A549 (cell line): ENCODE measurements at regions not wholly inside any gene's neighbourhood (a gene's known extent, or its start where the extent isn't known, plus 50 kb on each side); places are given as distances from the start of the nearest gene placed in this dataset.

ENCODE experiments used
- ATAC-seq, 2 experiments: fragments of 200-7000 bp in 1 of 2; fragments of >200 bp in 1 of 2; cut with Nextera tagmentation in 1 of 2; cut with Tn5 transposase in 1 of 2; 3 replicates each; pipeline versions ENCODE4 v1.8.0 to v1.9.1; 2018 to 2020; ENCODE audit warnings: mild to moderate bottlenecking in 1 of 2, moderate library complexity in 1 of 2
- CTCF ChIA-PET: fragments of 300-600 bp; sonication (Branson Sonifier 250); formaldehyde crosslinking; extraction: SDS; loops from one replicate; lab custom pipeline; 2021; ENCODE audit warnings: antibody characterized with exemption, inconsistent platforms; lab: Yijun Ruan, JAX
- POLR2A ChIA-PET: fragments of 350-600 bp; formaldehyde crosslinking; extraction: SDS; loops from one replicate; lab custom pipeline; 2021; ENCODE audit warnings: antibody characterized with exemption, inconsistent platforms; lab: Yijun Ruan, JAX
- DNase-seq, 2 experiments: peaks; one replicate each; pipeline versions ENCODE4 v3.0.0 to v3.0.0-alpha.2; 2011 to 2016; ENCODE audit warnings: low read depth in 1 of 2, low spot score in 1 of 2
- FAIRE-seq: peaks from 2 replicates; lab custom pipeline; 2011; peaks lifted over from hg19 to GRCh38; lab: Jason Lieb, UNC
- H3K27ac ChIP-seq, 2 experiments: fragments of >200 bp; sonication (Bioruptor Twin); formaldehyde crosslinking; 3 replicates each; pipeline ENCODE4 v1.5.1; 2016 to 2017
- H3K4me1 ChIP-seq: fragments of >200 bp; sonication (Bioruptor Twin); formaldehyde crosslinking; 3 replicates; pipeline ENCODE4 v1.6.1; 2016
- H3K4me2 ChIP-seq: fragments of >200 bp; sonication (Bioruptor Twin); formaldehyde crosslinking; 3 replicates; pipeline ENCODE4 v1.6.1; 2016
- H3K4me3 ChIP-seq: fragments of >200 bp; sonication (Bioruptor Twin); formaldehyde crosslinking; 3 replicates; pipeline ENCODE4 v1.5.1; 2016
- H3K9me3 ChIP-seq: fragments of >200 bp; sonication (Bioruptor Twin); formaldehyde crosslinking; 3 replicates; pipeline ENCODE4 v1.6.1; 2016
- ATOH8 ChIP-seq: fragments of 250-450 bp; sonication (Bioruptor Pico); IDR thresholded peaks from 2 replicates; pipeline ENCODE4 v1.5.0; 2020; ENCODE audit warnings: low read depth, mild to moderate bottlenecking, moderate library complexity
- BCL3 ChIP-seq: fragments of >200 bp; sonication (Bioruptor Twin); formaldehyde crosslinking; IDR thresholded peaks from 3 replicates; pipeline ENCODE4 v1.6.1; 2016
- BHLHE40 ChIP-seq: IDR thresholded peaks from 2 replicates; pipeline ENCODE4 v1.6.1; 2012; ENCODE audit warnings: low read depth, low read length, inconsistent platforms
- CBX2 ChIP-seq: fragments of 200-600 bp; sonication (generic); IDR thresholded peaks from 2 replicates; pipeline ENCODE4 v1.6.1; 2016; ENCODE audit warnings: low read depth, mild to moderate bottlenecking, borderline replicate concordance
- CTCF ChIP-seq: fragments of >200 bp; sonication (Bioruptor Twin); formaldehyde crosslinking; IDR thresholded peaks from 3 replicates; pipeline ENCODE4 v1.5.1; 2016
- E2F6 ChIP-seq: IDR thresholded peaks from 2 replicates; pipeline ENCODE4 v1.6.1; 2012; ENCODE audit warnings: low read depth, borderline replicate concordance
- EHF ChIP-seq: fragments of 250-450 bp; sonication (Bioruptor Pico); IDR thresholded peaks from 2 replicates; pipeline ENCODE4 v1.5.0; 2020; ENCODE audit warnings: mild to moderate bottlenecking
- EHMT2 ChIP-seq: fragments of 200-600 bp; sonication (generic); IDR thresholded peaks from 2 replicates; pipeline ENCODE4 v1.6.1; 2016; ENCODE audit warnings: antibody characterized with exemption, low read depth, mild to moderate bottlenecking, moderate library complexity
- EP300 ChIP-seq, 2 experiments: fragments of >200 bp; sonication (Bioruptor Twin); formaldehyde crosslinking; IDR thresholded peaks; 2 replicates in 1 of 2; 3 replicates in 1 of 2; pipeline ENCODE4 v1.6.1; 2016 to 2017
- ESRRA ChIP-seq: fragments of 150-350 bp; IDR thresholded peaks from 2 replicates; pipeline ENCODE4 v1.6.1; 2014; ENCODE audit warnings: mild to moderate bottlenecking, low read length, borderline replicate concordance
- FOSB ChIP-seq: fragments of 250-450 bp; sonication (Bioruptor Pico); IDR thresholded peaks from 2 replicates; pipeline ENCODE4 v1.5.0; 2020; ENCODE audit warnings: mild to moderate bottlenecking, moderate library complexity
- FOSL2 ChIP-seq, 2 experiments: fragments of 450-650 bp in 1 of 2; fragments of >200 bp in 1 of 2; sonication (Bioruptor Twin) in 1 of 2; formaldehyde crosslinking; IDR thresholded peaks; 2 replicates each; pipeline versions ENCODE4 v1.5.0 to v1.6.1; 2016 to 2020; ENCODE audit warnings: mild to moderate bottlenecking in 1 of 2, moderate library complexity in 1 of 2
- GATA3 ChIP-seq: IDR thresholded peaks from 2 replicates; pipeline ENCODE4 v1.6.1; 2012; ENCODE audit warnings: borderline replicate concordance
- HDAC2 ChIP-seq: fragments of 200-600 bp; sonication (generic); IDR thresholded peaks from 2 replicates; pipeline ENCODE4 v1.6.1; 2016
- HES2 ChIP-seq: fragments of >200 bp; sonication (Bioruptor Twin); formaldehyde crosslinking; IDR thresholded peaks from 2 replicates; pipeline ENCODE4 v1.6.1; 2016
- HEYL ChIP-seq: fragments of 250-450 bp; sonication (Bioruptor Pico); IDR thresholded peaks from 2 replicates; pipeline ENCODE4 v1.8.0; 2021; ENCODE audit warnings: mild to moderate bottlenecking, moderate library complexity
- HMGXB4 ChIP-seq: fragments of 250-450 bp; sonication (Bioruptor Pico); IDR thresholded peaks from 2 replicates; pipeline ENCODE4 v1.5.0; 2021; ENCODE audit warnings: mild to moderate bottlenecking, moderate library complexity, borderline replicate concordance
- HOXA7 ChIP-seq: fragments of 250-450 bp; sonication (Bioruptor Pico); IDR thresholded peaks from 2 replicates; pipeline ENCODE4 v1.5.0; 2020; ENCODE audit warnings: mild to moderate bottlenecking, moderate library complexity
- HOXB13 ChIP-seq: fragments of 250-450 bp; sonication (Bioruptor Pico); IDR thresholded peaks from 2 replicates; pipeline ENCODE4 v1.5.0; 2020; ENCODE audit warnings: low read depth, mild to moderate bottlenecking, moderate library complexity
- JUN ChIP-seq, 2 experiments: fragments of >200 bp; sonication (Bioruptor Twin); formaldehyde crosslinking; IDR thresholded peaks; 2 replicates in 1 of 2; 3 replicates in 1 of 2; pipeline ENCODE4 v1.6.1; 2016 to 2017
- MAFK ChIP-seq: fragments of 450-650 bp; IDR thresholded peaks from 2 replicates; pipeline ENCODE4 v1.6.1; 2014; ENCODE audit not compliant: partially characterized antibody
- PBX3 ChIP-seq: IDR thresholded peaks from 2 replicates; pipeline ENCODE4 v1.6.1; 2012
- POLR2A ChIP-seq: IDR thresholded peaks from 2 replicates; pipeline ENCODE4 v1.6.1; 2012; ENCODE audit warnings: mild to moderate bottlenecking, low read length
- POLR2AphosphoS2 ChIP-seq: conservative IDR thresholded peaks from 2 replicates; pipeline ENCODE4 v1.6.1; 2012; ENCODE audit warnings: low read length, improper control_type of control experiment, inconsistent platforms
- RCOR1 ChIP-seq: fragments of 150-350 bp; IDR thresholded peaks from 2 replicates; pipeline ENCODE4 v1.6.1; 2014; ENCODE audit warnings: antibody characterized with exemption, low read length, low read depth
- RFX5 ChIP-seq: fragments of 450-650 bp; IDR thresholded peaks from 2 replicates; pipeline ENCODE4 v1.7.1; 2014; ENCODE audit warnings: antibody characterized with exemption, mild to moderate bottlenecking, moderate library complexity
- SREBF2 ChIP-seq: fragments of 450-650 bp; IDR thresholded peaks from 2 replicates; pipeline ENCODE4 v1.6.1; 2014; ENCODE audit warnings: mild to moderate bottlenecking, moderate library complexity
- TFCP2L1 ChIP-seq: fragments of 250-450 bp; sonication (Bioruptor Pico); IDR thresholded peaks from 2 replicates; pipeline ENCODE4 v1.5.0; 2021; ENCODE audit warnings: mild to moderate bottlenecking
- TP53 ChIP-seq: fragments of 250-450 bp; sonication (Bioruptor Pico); IDR thresholded peaks from 2 replicates; pipeline ENCODE4 v1.5.0; 2021; ENCODE audit warnings: mild to moderate bottlenecking, moderate library complexity
- ZC3H11A ChIP-seq: fragments of 450-650 bp; IDR thresholded peaks from 2 replicates; pipeline ENCODE4 v1.6.1; 2014; ENCODE audit warnings: antibody characterized with exemption, mild to moderate bottlenecking
- ZSCAN20 ChIP-seq: fragments of 250-450 bp; sonication (Bioruptor Pico); IDR thresholded peaks from 2 replicates; pipeline ENCODE4 v1.8.0; 2022; ENCODE audit warnings: mild to moderate bottlenecking, moderate library complexity
- WGBS: methylation state at CpG from one replicate; pipeline ENCODE4 v1.1.6; 2017; ENCODE audit errors: missing lambda C conversion rate; 5-methylcytosine and 5-hydroxymethylcytosine counted together

GRCh38 chr20:48212806-48213509 lies 427.7 kb upstream of the SULF2 start:
- CTCF ChIA-PET = no interaction called here
- Histone ChIP-seq H3K9me3 (no peaks in the 10 kb centered on the region), H3K4me3 (no peak overlapping the region), H3K4me2 (no peak overlapping the region), H3K4me1 (no peaks in the 10 kb centered on the region), H3K27ac (no peak overlapping the region)
- peak in 1 of 2 experiments; percentile 20; a peak in 1 of 6 replicates for ATAC-seq
- 40% methylated on average over 2 of the region's 3 CpGs for WGBS
- POLR2A ChIA-PET = no interaction called here
- no peak for DNase-seq
- no peak for TF ChIP-seq CBX2
- no peak for TF ChIP-seq GATA3
- no peak for TF ChIP-seq RCOR1
- TF ChIP-seq HOXB13 (CRISPR knock-in tag) = no peak
- TF ChIP-seq BHLHE40 = no peak
- no peak for TF ChIP-seq POLR2AphosphoS2
- no peak for TF ChIP-seq EP300 (IDR thresholded peaks at IDR 0.05)
- TF ChIP-seq ATOH8 (CRISPR knock-in tag) = no peak
- TF ChIP-seq HES2 = no peak
- no peak for TF ChIP-seq HOXA7 (CRISPR knock-in tag)
- TF ChIP-seq RFX5 = no peak
- TF ChIP-seq BCL3 = no peak
- no peak for TF ChIP-seq HEYL (CRISPR knock-in tag)
- TF ChIP-seq JUN (IDR thresholded peaks at IDR 0.05) = no peak
- no peak for TF ChIP-seq SREBF2
- no peak for TF ChIP-seq EHMT2
- no peak for TF ChIP-seq HDAC2
- TF ChIP-seq TFCP2L1 (CRISPR knock-in tag) = no peak
- no peak for TF ChIP-seq ZC3H11A
- TF ChIP-seq ESRRA = no peak
- FAIRE-seq = no peak

GRCh38 chr20:48211847-48212246 lies 426.6 kb upstream of the SULF2 start:
- Histone ChIP-seq H3K4me1 (no peaks in the 10 kb centered on the region), H3K9me3 (no peaks in the 10 kb centered on the region), H3K4me3 (no peak overlapping the region), H3K4me2 (no peak overlapping the region), H3K27ac (no peak overlapping the region)
- WGBS = 38% methylated on average over 5 of the region's 5 CpGs
- ChIA-PET POLR2A (no interaction called here), CTCF (no interaction called here)
- no peak for DNase-seq
- ATAC-seq = no peak
- FAIRE-seq = no peak
- TF ChIP-seq PBX3 (no peak), ZC3H11A (no peak), CTCF (no peak), POLR2A (no peak), ATOH8 (CRISPR knock-in tag) (no peak), ZSCAN20 (CRISPR knock-in tag) (no peak), TFCP2L1 (CRISPR knock-in tag) (no peak), HMGXB4 (no peak), ESRRA (no peak), E2F6 (no peak), RCOR1 (no peak), RFX5 (no peak), EHF (CRISPR knock-in tag) (no peak), MAFK (no peak), FOSL2 (IDR thresholded peaks at IDR 0.05) (no peak), FOSL2 (CRISPR knock-in tag; IDR thresholded peaks at IDR 0.05) (no peak), TP53 (CRISPR knock-in tag) (no peak), FOSB (CRISPR knock-in tag) (no peak)
